ENCODE measurements at regions not wholly inside any gene's neighbourhood (a gene's known extent, or its start where the extent isn't known, plus 50 kb on each side); places are given as distances from the start of the nearest gene placed in this dataset.

GRCh38 chr5:8633259-8633658 lies 764.3 kb downstream of the MTRR start:
- no peak overlapping the region for H3K9ac ChIP-seq (ENCODE audit: low read length)
- no peaks in the 10 kb centered on the region for H4K20me1 ChIP-seq (ENCODE audit: insufficient read depth, low read length)
- no peaks in the 10 kb centered on the region for H3K9me3 ChIP-seq (ENCODE audit: low read length)
- H3K36me3 ChIP-seq (ENCODE audit: insufficient read depth, low read length) = no peaks in the 10 kb centered on the region
- no peaks in the 10 kb centered on the region for H3F3A ChIP-seq (ENCODE audit: insufficient read depth, low read length)
- H2AFZ ChIP-seq (ENCODE audit: low read length) = no peak overlapping the region
- no peaks in the 10 kb centered on the region for H3K79me2 ChIP-seq (ENCODE audit: insufficient read depth, low read length)
- no peak overlapping the region for H3K4me2 ChIP-seq (ENCODE audit: low read length)
- H3K27ac ChIP-seq (ENCODE audit: low read depth, low read length, poor library complexity, severe bottlenecking) = no peak overlapping the region
- TF ChIP-seq CTCF (IDR thresholded peaks at IDR 0.05; ENCODE audit: low read length) (no peak), EZH2 (IDR thresholded peaks at IDR 0.05; ENCODE audit: borderline replicate concordance, low read length) (no peak)
- no peaks in the 10 kb centered on the region for H3K27me3 ChIP-seq (ENCODE audit: insufficient read depth, low read length)
- no peak overlapping the region for H3K4me3 ChIP-seq (ENCODE audit: low read depth, low read length, poor library complexity, severe bottlenecking)
- H3K4me1 ChIP-seq (ENCODE audit: insufficient read depth, low read length, severe bottlenecking) = no peaks in the 10 kb centered on the region
- no peaks in the 10 kb centered on the region for H3K9me2 ChIP-seq (ENCODE audit: low read depth, low read length)

- Histone ChIP-seq H3F3A (ENCODE audit: insufficient read depth, low read length) (no peaks in the 10 kb centered on the region), H2AFZ (ENCODE audit: low read length) (no peak overlapping the region), H3K36me3 (ENCODE audit: insufficient read depth, low read length) (no peaks in the 10 kb centered on the region), H3K9me3 (ENCODE audit: low read length) (no peaks in the 10 kb centered on the region), H3K9me2 (ENCODE audit: low read depth, low read length) (no peaks in the 10 kb centered on the region), H4K20me1 (ENCODE audit: insufficient read depth, low read length) (no peaks in the 10 kb centered on the region), H3K79me2 (ENCODE audit: insufficient read depth, low read length) (no peaks in the 10 kb centered on the region), H3K27me3 (ENCODE audit: insufficient read depth, low read length) (no peaks in the 10 kb centered on the region), H3K4me1 (ENCODE audit: insufficient read depth, low read length, severe bottlenecking) (no peaks in the 10 kb centered on the region), H3K4me2 (ENCODE audit: low read length) (no peak overlapping the region), H3K9ac (ENCODE audit: low read length) (no peak overlapping the region), H3K4me3 (ENCODE audit: low read depth, low read length, poor library complexity, severe bottlenecking) (no peak overlapping the region), H3K27ac (ENCODE audit: low read depth, low read length, poor library complexity, severe bottlenecking) (no peak overlapping the region)
- TF ChIP-seq EZH2 (IDR thresholded peaks at IDR 0.05; ENCODE audit: borderline replicate concordance, low read length) (no peak), CTCF (IDR thresholded peaks at IDR 0.05; ENCODE audit: low read length) (no peak)
Measured at GRCh38 chr5:8633696-8634095, 764.7 kb downstream of the MTRR start.

GRCh38 chr5:8634219-8634618 lies 765.3 kb downstream of the MTRR start:
- no peak for TF ChIP-seq EZH2 (IDR thresholded peaks at IDR 0.05; ENCODE audit: borderline replicate concordance, low read length)
- no peak overlapping the region for H3K27ac ChIP-seq (ENCODE audit: low read depth, low read length, poor library complexity, severe bottlenecking)
- H3F3A ChIP-seq (ENCODE audit: insufficient read depth, low read length) = no peaks in the 10 kb centered on the region
- no peaks in the 10 kb centered on the region for H4K20me1 ChIP-seq (ENCODE audit: insufficient read depth, low read length)
- H3K36me3 ChIP-seq (ENCODE audit: insufficient read depth, low read length) = no peaks in the 10 kb centered on the region
- no peaks in the 10 kb centered on the region for H3K79me2 ChIP-seq (ENCODE audit: insufficient read depth, low read length)
- H3K27me3 ChIP-seq (ENCODE audit: insufficient read depth, low read length) = no peaks in the 10 kb centered on the region
- H3K9me3 ChIP-seq (ENCODE audit: low read length) = no peaks in the 10 kb centered on the region
- H3K4me1 ChIP-seq (ENCODE audit: insufficient read depth, low read length, severe bottlenecking) = no peaks in the 10 kb centered on the region
- H3K9me2 ChIP-seq (ENCODE audit: low read depth, low read length) = no peaks in the 10 kb centered on the region
- no peak overlapping the region for H3K9ac ChIP-seq (ENCODE audit: low read length)
- H3K4me3 ChIP-seq (ENCODE audit: low read depth, low read length, poor library complexity, severe bottlenecking) = no peak overlapping the region
- no peak overlapping the region for H3K4me2 ChIP-seq (ENCODE audit: low read length)
- H2AFZ ChIP-seq (ENCODE audit: low read length) = no peak overlapping the region

- Histone ChIP-seq H3K9ac (ENCODE audit: low read length) (no peak overlapping the region), H3K27ac (ENCODE audit: low read depth, low read length, poor library complexity, severe bottlenecking) (no peak overlapping the region), H3K9me3 (ENCODE audit: low read length) (no peaks in the 10 kb centered on the region), H2AFZ (ENCODE audit: low read length) (no peak overlapping the region), H3K79me2 (ENCODE audit: insufficient read depth, low read length) (no peaks in the 10 kb centered on the region), H4K20me1 (ENCODE audit: insufficient read depth, low read length) (no peaks in the 10 kb centered on the region), H3K4me3 (ENCODE audit: low read depth, low read length, poor library complexity, severe bottlenecking) (no peak overlapping the region), H3K36me3 (ENCODE audit: insufficient read depth, low read length) (no peaks in the 10 kb centered on the region), H3K9me2 (ENCODE audit: low read depth, low read length) (no peaks in the 10 kb centered on the region), H3K4me2 (ENCODE audit: low read length) (no peak overlapping the region), H3K4me1 (ENCODE audit: insufficient read depth, low read length, severe bottlenecking) (no peaks in the 10 kb centered on the region), H3K27me3 (ENCODE audit: insufficient read depth, low read length) (no peaks in the 10 kb centered on the region), H3F3A (ENCODE audit: insufficient read depth, low read length) (no peaks in the 10 kb centered on the region)
- TF ChIP-seq CTCF (IDR thresholded peaks at IDR 0.05; ENCODE audit: low read length) (no peak), EZH2 (IDR thresholded peaks at IDR 0.05; ENCODE audit: borderline replicate concordance, low read length) (no peak)
Measured at GRCh38 chr5:8641786-8642505, 773.0 kb downstream of the MTRR start.

Data from OCI-LY1 (cell line).